K562 (cell line): ENCODE measurements at regions not wholly inside any gene's neighbourhood (a gene's known extent, or its start where the extent isn't known, plus 50 kb on each side); places are given as distances from the start of the nearest gene placed in this dataset.

ENCODE experiments used
- ATAC-seq: fragments of 200-7000 bp; cut with Tn5 transposase; 3 replicates; pipeline ENCODE4 v1.9.1; 2020; ENCODE audit warnings: moderate library complexity
- BruUV-seq: library from RNA; stranded (reverse); fragments of 400-500 nt; replicated peaks from 2 replicates; lab custom pipeline; 2021; lab: Mats Ljungman, UMichigan
- CTCF ChIA-PET: fragments of 300-600 bp; formaldehyde crosslinking; extraction: SDS; loops from one replicate; lab custom pipeline; 2021; ENCODE audit warnings: low intra/inter-chr PET ratio; lab: Yijun Ruan, JAX
- POLR2A ChIA-PET: fragments of 300-600, 350-650 bp; sonication (Branson Sonifier 250); formaldehyde crosslinking; extraction: SDS; loops from one replicate; lab custom pipeline; 2021; ENCODE audit warnings: antibody characterized with exemption, inconsistent platforms; lab: Yijun Ruan, JAX
- DNase-seq, 4 experiments: peaks; one replicate each; pipeline versions ENCODE4 v3.0.0 to v3.0.0-alpha.2; 2011 to 2018; ENCODE audit warnings: low spot score in 3 of 4, mixed read lengths in 3 of 4; ENCODE audit errors: extremely low read depth in 1 of 4
- FAIRE-seq: peaks from 2 replicates; lab custom pipeline; 2011; peaks lifted over from hg19 to GRCh38; lab: Jason Lieb, UNC
- H2AFZ ChIP-seq: 2 replicates; pipeline ENCODE4 v1.6.0; 2011; ENCODE audit warnings: low read depth, low read length, control low read depth, inconsistent platforms
- H3K27ac ChIP-seq: fragments of 200-600 bp; 3 replicates; pipeline ENCODE4 v1.8.0; 2011; ENCODE audit warnings: low read depth, mild to moderate bottlenecking, control low read depth, inconsistent platforms, low read length, moderate library complexity, mixed read lengths; ENCODE audit errors: extremely low read depth
- H3K27me3 ChIP-seq, 2 experiments: fragments of 300-600 bp in 1 of 2; 2 replicates in 1 of 2; 3 replicates in 1 of 2; pipeline versions ENCODE4 v1.6.0 to v1.8.0; 2011; ENCODE audit warnings: inconsistent platforms in 2 of 2, low read length in 2 of 2, mild to moderate bottlenecking in 1 of 2, mixed read lengths in 1 of 2, moderate library complexity in 1 of 2; ENCODE audit not compliant: control insufficient read depth in 2 of 2, insufficient read depth in 2 of 2
- H3K36me3 ChIP-seq: fragments of 300-600 bp; 3 replicates; pipeline ENCODE4 v1.8.0; 2011; ENCODE audit warnings: mild to moderate bottlenecking, low read length, inconsistent platforms; ENCODE audit not compliant: control insufficient read depth, insufficient read depth
- H3K4me1 ChIP-seq, 2 experiments: fragments of 200-600 bp in 1 of 2; replicated peaks in 1 of 2; 2 replicates in 1 of 2; 3 replicates in 1 of 2; pipeline versions ENCODE4 v1.5.1 to v1.8.0; 2011; ENCODE audit warnings: inconsistent platforms in 2 of 2, low read length in 2 of 2, mild to moderate bottlenecking in 1 of 2, mixed read lengths in 1 of 2, moderate library complexity in 1 of 2; ENCODE audit not compliant: control insufficient read depth in 2 of 2, insufficient read depth in 2 of 2
- H3K4me2 ChIP-seq: 2 replicates; pipeline ENCODE4 v1.6.1; 2011; ENCODE audit warnings: low read length, control low read depth, inconsistent platforms, mixed read lengths; ENCODE audit not compliant: insufficient read depth
- H3K4me3 ChIP-seq: fragments of 200-600 bp; sonication (generic), shearing (Covaris generic); 2 replicates; pipeline ENCODE4 v1.5.1; 2016; ENCODE audit warnings: control low read depth, inconsistent platforms
- H3K79me2 ChIP-seq: fragments of 200-600 bp; 3 replicates; pipeline ENCODE4 v1.8.0; 2011; ENCODE audit warnings: low read length, inconsistent platforms; ENCODE audit not compliant: control insufficient read depth, insufficient read depth
- H3K9ac ChIP-seq, 2 experiments: 2 replicates each; pipeline versions ENCODE4 v1.6.0 to v1.6.1; 2011; ENCODE audit warnings: low read depth in 2 of 2, low read length in 2 of 2, control low read depth in 1 of 2, inconsistent platforms in 1 of 2, mild to moderate bottlenecking in 1 of 2, mixed read lengths in 1 of 2; ENCODE audit not compliant: insufficient read depth in 1 of 2
- H3K9me1 ChIP-seq: one replicate; pipeline ENCODE4 v1.6.0; 2011; ENCODE audit warnings: inconsistent platforms, mild to moderate bottlenecking, low read length, moderate library complexity; ENCODE audit not compliant: control insufficient read depth, insufficient read depth
- H3K9me3 ChIP-seq: replicated peaks from 2 replicates; pipeline ENCODE4 v1.5.1; 2011; ENCODE audit warnings: low read depth, low read length, inconsistent platforms; ENCODE audit not compliant: control insufficient read depth, insufficient read depth
- H4K20me1 ChIP-seq: replicated peaks from 2 replicates; pipeline ENCODE4 v1.6.1; 2011; ENCODE audit warnings: low read length, inconsistent platforms, mixed read lengths; ENCODE audit not compliant: control insufficient read depth, insufficient read depth
- BCLAF1 ChIP-seq, 2 experiments: fragments of 450-650 bp in 1 of 2; IDR thresholded peaks; 2 replicates each; pipeline ENCODE4 v1.6.1; 2011 to 2017; ENCODE audit warnings: low read depth in 2 of 2, antibody characterized with exemption in 1 of 2, borderline replicate concordance in 1 of 2, low read length in 1 of 2, mild to moderate bottlenecking in 1 of 2, mixed read lengths in 1 of 2; ENCODE audit not compliant: control insufficient read depth in 1 of 2
- DPF2 ChIP-seq: fragments of 450-650 bp; IDR thresholded peaks from 2 replicates; pipeline ENCODE4 v1.6.1; 2016
- ZBTB11 ChIP-seq, 3 experiments: fragments of 200-800 bp in 1 of 3; fragments of 250-450 bp in 1 of 3; fragments of 450-650 bp in 1 of 3; sonication (Bioruptor Pico) in 1 of 3; sonication (Bioruptor generic) in 1 of 3; formaldehyde crosslinking in 1 of 3; IDR thresholded peaks; 2 replicates each; pipeline versions ENCODE4 v1.6.1 to v1.8.0; 2016 to 2022; ENCODE audit warnings: mild to moderate bottlenecking in 2 of 3, missing genetic modification characterization in 2 of 3, missing compliant biosample characterization in 1 of 3, moderate library complexity in 1 of 3
- ZBTB26 ChIP-seq: fragments of 450-650 bp; formaldehyde crosslinking; IDR thresholded peaks from 2 replicates; pipeline ENCODE4 v1.4.0; 2022; ENCODE audit warnings: missing genetic modification characterization
- WGBS: fragments of 100-300 bp; shearing (Covaris generic); methylation state at CpG from one replicate; pipeline ENCODE4 v1.1.6; 2016; ENCODE audit warnings: low coverage, mixed read lengths; ENCODE audit not compliant: insufficient coverage; ENCODE audit errors: missing lambda C conversion rate; 5-methylcytosine and 5-hydroxymethylcytosine counted together
- in situ Hi-C: fragments of 300-500 bp; cut with MboI; formaldehyde crosslinking; loops from 4 replicates; pipeline ENCODE4 v1.15.0; 2018; ENCODE audit warnings: inconsistent platforms, mixed read lengths
- intact Hi-C: fragments of 100-400 bp; cut with micrococcal nuclease; formaldehyde crosslinking; loops from 2 replicates; pipeline ENCODE4 v1.14.2; 2022

DNA sequence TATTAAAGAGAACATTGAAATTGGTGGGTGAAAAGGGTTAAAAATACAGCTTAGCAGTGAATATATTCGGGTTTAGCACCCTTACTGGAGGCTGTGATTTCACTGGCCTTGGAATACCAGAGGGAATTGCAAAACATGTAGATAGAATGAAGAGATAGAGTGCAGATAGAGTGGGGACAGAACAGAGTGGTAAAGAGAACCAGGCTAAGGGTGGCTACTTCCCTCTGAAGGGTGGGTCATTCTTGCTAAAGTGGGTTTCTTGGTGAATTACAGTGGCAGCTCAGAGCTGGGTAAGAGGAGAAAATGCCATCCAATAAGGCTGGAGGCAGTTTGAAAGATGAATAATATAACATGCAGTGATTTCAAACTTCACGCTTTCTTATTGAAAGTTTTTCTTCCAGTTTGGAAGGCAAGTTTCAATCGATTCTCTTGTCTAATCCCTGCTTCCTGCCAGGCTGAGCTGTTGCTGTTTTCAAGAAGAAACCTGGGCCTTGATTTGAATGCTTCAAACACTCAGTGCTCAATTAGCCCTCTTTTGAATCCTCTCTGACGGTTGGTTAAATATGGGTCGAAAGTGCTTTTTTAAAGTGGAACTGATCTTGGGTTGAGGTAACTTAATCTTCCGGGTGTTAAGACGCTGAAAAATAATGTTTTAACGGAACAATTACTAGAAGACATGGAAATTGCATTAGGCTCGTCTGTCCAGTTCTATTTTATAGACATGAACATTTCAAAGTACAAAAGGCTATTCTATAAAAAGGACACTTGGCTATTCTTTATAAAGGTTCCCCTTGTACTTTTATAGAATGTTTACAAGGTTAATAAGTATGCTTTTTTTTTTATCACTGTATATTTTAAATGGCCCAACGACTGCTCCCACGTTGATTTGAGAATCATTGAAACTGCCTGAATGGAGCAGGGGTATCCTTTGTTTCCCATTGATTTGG is 203.3 kb downstream of the BCAS1 start:
- Histone ChIP-seq H3K79me2 (no peaks in the 10 kb centered on the region), H3K27me3 (no peaks in the 10 kb centered on the region), H3K4me1 (peaks cover 2 to 10% of the 10 kb centered on the region in 2 experiments; a peak in 3 of 5 replicates), H3K4me3 (no peak overlapping the region), H3K9me3 (no peaks in the 10 kb centered on the region), H2AFZ (peak overlapping the region; percentile 63), H3K36me3 (no peaks in the 10 kb centered on the region), H3K9ac (no peak overlapping the region), H3K9me1 (no peaks in the 10 kb centered on the region), H3K4me2 (no peak overlapping the region; the same call in 1 of the 2 replicates), H4K20me1 (no peaks in the 10 kb centered on the region), H3K27ac (no peak overlapping the region)
- CTCF ChIA-PET = no interaction called here
- TF ChIP-seq BCLAF1 (IDR thresholded peaks at IDR 0.05; ENCODE audit: borderline replicate concordance in 1 of 2, control insufficient read depth in 1 of 2, low read depth in 2 of 2, low read length in 1 of 2) (peak in 1 of 2 experiments; percentile 76; a peak in 1 of 4 replicates), ZBTB11 (CRISPR knock-in tag; IDR thresholded peaks at IDR 0.05) (peak in 1 of 3 experiments; percentile 88; a peak in 2 of 6 replicates), DPF2 (no peak), ZBTB26 (no peak)
- WGBS = 46% methylated on average over 11 of the region's 11 CpGs
- in situ Hi-C loops (no loop called here), intact Hi-C loops (loop anchor here (5.0 to 10.0 kb wide), 2 partner anchors 75 to 132 kb away; no protein-coding TSS in a partner anchor)
- no peak for DNase-seq
- no TSS peak for BruUV-seq
- no peak for FAIRE-seq
- POLR2A ChIA-PET = interaction anchor here (0.7 to 0.9 kb wide), 2 partner anchors 245 to 256 kb away, joined by 3 to 4 read pairs; no protein-coding TSS in a partner anchor
- no peak for ATAC-seq
